NCI-H460 (cell line): ENCODE measurements at regions not wholly inside any gene's neighbourhood (a gene's known extent, or its start where the extent isn't known, plus 50 kb on each side); places are given as distances from the start of the nearest gene placed in this dataset.

Experiments
- DNase-seq: peaks from one replicate; pipeline ENCODE4 v3.0.0-alpha.2; 2016; ENCODE audit warnings: low read depth; ENCODE audit errors: extremely low read depth

GRCh38 chr12:69059465-69060457, 126.8 kb upstream of the CPM start:
- DNase-seq, result peak; percentile 13

DNA sequence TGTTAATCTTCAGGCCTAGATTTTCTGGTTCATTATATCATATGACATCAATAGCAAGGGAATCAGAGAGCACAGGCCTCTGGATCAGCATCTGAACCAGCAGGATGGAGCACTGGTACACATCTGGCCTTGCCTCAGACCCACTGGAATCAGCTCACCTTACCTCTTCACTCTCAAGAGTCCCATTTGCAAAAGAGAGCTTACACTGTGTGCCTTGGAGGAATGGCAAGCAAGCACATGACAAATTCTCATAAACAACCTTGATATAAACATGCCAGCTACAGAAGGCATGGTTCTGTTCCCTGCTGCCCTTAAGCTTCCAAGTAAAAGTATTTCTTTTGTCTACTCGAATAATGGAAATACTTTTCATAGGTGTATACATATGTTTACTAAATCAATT, 128.6 kb upstream of the CPM start:
- no peak for DNase-seq

- DNase-seq, result no peak
Observed at GRCh38 chr12:69062621-69063237, 129.8 kb upstream of the CPM start.

GRCh38 chr12:69064734-69065443, 131.9 kb upstream of the CPM start:
- DNase-seq, result no peak

- DNase-seq, result no peak
Observed at GRCh38 chr12:69065775-69066174, 132.8 kb upstream of the CPM start.

DNA sequence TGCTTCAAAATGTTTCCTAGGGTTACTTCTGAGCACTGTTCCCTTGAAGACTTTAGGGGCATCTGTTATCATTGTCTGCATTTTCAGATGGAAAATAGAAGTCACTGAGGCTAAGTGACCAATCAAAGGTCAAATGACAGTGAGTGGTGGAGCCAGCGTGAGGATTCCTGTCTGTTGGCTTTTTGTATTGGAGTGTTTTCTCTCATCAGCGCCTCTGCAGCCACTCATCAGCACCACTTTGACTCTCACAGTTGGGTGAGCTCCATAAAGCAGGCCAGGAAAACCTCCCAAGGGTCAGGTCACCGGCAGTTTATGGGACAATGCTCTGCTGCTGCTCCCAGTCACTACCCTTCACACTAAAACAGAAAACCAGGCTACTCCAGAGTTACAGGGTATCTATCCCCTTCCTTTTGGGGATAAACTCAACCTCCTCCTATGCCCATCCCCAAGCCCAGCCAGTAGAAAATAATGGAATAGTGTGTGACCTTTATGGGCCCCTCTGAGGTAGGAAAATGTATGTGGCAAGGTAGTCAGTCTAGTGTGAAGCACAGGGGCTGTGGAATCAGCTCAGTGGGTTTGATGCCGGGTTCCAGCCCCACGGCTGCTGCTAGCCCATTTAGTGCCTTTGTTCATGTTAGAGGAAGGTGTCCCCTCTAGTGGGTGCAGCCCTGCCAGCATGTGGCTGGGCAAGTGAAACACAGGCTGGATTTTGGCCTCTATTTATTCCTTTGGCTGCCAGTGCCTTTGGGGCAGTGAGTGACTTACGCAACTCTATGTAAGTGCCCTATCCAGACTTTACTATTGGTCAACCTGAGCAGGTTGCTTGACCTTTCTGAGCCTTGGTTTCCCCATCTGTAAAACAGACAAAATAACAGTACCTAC, 133.8 kb upstream of the CPM start:
- no peak for DNase-seq

DNA sequence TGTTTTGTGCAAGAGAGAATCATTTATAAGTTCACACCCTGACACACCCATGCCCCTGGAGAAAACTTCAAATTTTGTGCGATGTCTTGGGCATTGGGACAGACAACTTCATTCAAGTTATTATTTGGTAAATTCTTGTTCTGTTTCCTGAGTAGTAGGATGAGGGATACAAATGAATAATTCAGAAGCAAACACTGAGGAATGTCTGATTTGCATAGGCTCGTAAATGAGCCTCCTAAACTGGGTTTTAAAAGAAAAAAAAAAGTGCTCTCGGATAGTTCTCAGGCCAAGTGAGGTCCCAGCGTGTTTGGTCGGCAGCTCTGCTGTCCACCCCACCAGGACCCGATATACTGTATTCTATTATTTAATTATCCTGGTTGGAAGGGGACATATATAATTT, 134.7 kb upstream of the CPM start:
- DNase-seq, result no peak

DNA sequence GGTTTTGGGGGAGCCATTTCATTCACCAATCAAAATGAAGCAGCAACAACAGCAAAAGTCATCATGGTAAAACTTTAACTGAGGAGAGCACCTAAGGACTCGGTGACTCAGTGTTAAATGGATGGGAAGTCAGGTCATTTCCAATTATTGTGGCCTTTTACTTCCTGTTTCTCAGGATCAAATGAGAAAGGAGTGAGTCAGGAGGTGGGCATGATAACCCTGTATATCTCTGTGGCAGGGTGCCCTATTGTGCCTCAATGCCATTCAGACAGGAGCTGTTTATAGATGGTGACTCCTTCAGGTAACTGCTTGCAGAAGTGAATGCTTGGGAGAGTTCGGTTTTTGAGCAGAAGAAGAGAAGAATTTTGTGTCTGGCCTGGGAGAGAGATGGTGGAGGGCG, 135.5 kb upstream of the CPM start:
- DNase-seq, result no peak

- no peak for DNase-seq
Observed at GRCh38 chr12:69069479-69069878, 136.5 kb upstream of the CPM start.

DNA sequence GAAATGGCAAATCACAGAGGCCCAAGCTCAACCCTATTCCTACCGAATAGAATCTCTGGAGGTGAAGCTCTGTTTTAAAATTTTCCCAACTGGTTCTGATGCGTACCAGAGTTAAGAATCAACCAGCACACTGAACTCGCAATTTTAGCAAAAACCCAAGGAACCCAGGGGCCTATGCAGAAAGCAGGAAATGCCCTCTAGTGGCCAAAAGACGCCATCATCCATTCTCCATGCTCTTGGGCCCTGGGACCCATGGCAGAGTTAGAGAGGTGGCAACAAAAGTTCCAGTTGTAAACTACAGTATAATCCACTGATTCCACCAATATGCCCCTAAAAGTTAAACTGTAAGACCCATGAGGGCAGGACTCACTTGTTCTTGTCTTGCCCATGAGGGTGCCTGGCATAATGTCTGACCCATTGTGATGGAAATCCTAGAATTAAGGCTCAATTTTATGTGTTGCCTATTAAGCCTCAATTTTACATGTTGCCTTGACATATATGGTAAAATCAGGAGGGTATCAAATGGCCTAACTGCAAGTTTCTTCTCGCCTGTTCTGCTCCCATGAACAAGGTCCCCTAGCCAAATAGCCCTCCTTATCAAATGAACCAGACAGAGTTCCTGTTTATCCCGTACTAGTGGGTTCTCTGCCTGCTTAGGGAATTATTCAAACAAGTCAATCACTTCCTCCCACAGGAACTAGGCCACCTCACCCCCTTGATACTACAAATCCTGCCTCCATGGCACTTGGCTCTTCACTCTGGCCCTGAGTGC, 137.5 kb upstream of the CPM start:
- DNase-seq, result peak; percentile 64

DNA sequence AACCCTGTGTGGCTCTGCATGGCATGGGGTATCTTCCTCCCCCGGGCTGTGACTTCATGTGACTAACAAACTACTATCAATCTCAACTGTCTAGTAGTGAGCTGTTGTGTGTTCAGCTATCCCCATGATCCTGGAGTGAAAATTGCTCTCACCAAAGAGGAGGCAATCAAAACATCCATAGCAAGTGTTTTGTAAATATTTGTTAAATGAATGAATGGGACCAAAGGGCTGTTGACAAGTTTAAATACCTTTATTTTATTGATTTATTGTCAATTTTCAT, 138.1 kb upstream of the CPM start:
- no peak for DNase-seq

DNA sequence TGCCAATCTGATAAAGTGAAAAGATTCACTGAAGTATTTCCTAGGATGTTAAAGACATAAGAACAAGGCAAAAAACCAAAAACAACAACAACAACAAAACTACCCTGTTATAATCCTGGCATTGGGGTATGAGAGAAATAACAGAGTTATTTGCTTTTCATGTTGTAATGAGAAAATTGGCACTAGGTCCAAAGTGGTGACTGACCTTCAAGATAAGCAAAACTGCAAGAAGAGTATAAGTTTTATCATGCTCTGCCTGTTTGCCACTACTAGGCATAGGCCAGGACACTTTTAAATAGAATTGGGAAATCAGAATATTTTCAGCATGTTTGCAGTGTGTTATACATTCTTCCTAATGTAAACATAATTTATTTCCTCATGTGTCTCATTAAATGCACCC, 140.1 kb upstream of the CPM start:
- peak; percentile 25 for DNase-seq

GRCh38 chr12:69074556-69075349, 141.8 kb upstream of the CPM start:
- no peak for DNase-seq

DNA sequence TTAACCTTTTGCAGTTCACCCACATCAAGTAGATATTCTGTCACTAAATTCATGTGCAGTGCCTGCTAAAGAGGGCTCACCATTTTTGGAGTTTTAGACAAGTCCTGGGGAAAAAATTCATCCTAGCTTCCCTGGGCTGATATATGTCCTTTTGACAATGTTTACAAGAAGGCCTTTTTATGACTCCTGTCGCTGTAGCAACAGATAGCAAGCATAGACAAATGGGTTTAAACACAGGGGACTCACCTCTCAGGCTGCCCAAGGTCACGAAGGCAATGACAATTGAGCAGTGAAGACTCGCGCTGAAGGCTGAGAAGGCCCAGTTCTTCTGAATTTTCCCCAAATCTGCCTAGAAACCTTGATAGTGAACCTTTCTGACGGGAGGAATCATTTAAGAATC, 150.7 kb upstream of the CPM start:
- no peak for DNase-seq

- DNase-seq, result no peak
Observed at GRCh38 chr12:69084816-69085378, 151.9 kb upstream of the CPM start.

DNA sequence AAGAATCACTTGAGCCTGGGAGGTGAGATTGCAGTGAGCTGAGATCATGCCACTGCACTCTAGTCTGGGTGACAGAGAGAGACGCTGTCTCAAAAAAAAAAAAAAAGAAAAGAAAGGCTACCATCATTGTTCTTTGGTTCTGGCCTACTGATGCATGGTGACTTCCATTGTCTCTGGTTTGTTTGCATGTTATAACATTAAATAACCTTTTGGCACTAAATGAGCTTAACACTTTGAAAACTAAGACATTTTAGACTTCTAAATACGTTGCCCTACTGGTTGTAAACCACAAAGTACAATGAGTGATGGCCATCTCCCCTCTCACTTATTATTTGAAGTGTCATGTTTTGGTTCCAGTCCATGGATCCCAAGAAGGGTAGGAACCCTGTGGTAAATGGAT, 152.9 kb upstream of the CPM start:
- no peak for DNase-seq

- no peak for DNase-seq
Observed at GRCh38 chr12:69087986-69088385, 151.4 kb upstream of the CPSF6 start.

- no peak for DNase-seq
Observed at GRCh38 chr12:69090722-69091121, 148.6 kb upstream of the CPSF6 start.
